ENCODE measurements at regions not wholly inside any gene's neighbourhood (a gene's known extent, or its start where the extent isn't known, plus 50 kb on each side); places are given as distances from the start of the nearest gene placed in this dataset.
A peak's percentile ranks its signal among the peaks of the same experiment; 100 is the strongest.

DNA sequence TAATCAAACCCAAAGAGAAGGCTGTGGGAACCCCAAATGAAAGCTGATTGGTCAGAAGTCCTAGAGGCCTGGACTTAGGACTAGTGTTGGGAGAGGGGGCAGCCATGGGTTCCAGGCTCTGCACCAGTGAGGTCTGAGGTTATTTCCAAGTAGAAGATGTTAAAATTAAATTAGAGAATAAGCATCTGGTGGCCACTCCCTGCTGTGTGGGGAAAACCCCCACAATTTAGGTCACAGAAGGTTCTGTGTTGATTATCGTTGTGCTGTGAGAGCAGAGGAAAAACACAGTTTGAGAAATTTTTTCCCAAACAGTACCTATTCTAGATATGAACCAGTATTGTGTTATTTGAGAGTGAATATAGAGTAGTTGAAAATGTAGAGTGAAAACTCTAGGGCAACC lies 53.9 kb upstream of the NSMCE3 start:
- no peak for DNase-seq (ENCODE audit: low spot score)
- Histone ChIP-seq H3K9me3 (ENCODE audit: low read depth) (peaks cover 6% of the 10 kb centered on the region), H3K27ac (no peak overlapping the region), H3K9me2 (replicated peaks; ENCODE audit: insufficient read depth) (no peaks in the 10 kb centered on the region), H3K4me1 (ENCODE audit: insufficient read depth) (no peaks in the 10 kb centered on the region), H4K20me1 (ENCODE audit: insufficient read depth, poor library complexity, severe bottlenecking) (no peaks in the 10 kb centered on the region), H3K4me2 (no peak overlapping the region), H2AFZ (no peak overlapping the region), H3K36me3 (replicated peaks; ENCODE audit: insufficient read depth, low read depth) (no peaks in the 10 kb centered on the region), H3K4me3 (no peak overlapping the region), H3K79me2 (no peaks in the 10 kb centered on the region), H3K27me3 (no peaks in the 10 kb centered on the region)
- 83% methylated on average over 1 of the region's 1 CpG for WGBS (ENCODE audit: low lambda C conversion rate, missing lambda C conversion rate)
- no peak for TF ChIP-seq EZH2 (IDR thresholded peaks at IDR 0.05; ENCODE audit: borderline replicate concordance)
- no peak for TF ChIP-seq EZH2phosphoT487 (IDR thresholded peaks at IDR 0.05; ENCODE audit: low read depth, severe bottlenecking, unreplicated experiment)
- TF ChIP-seq, protein P1, sequence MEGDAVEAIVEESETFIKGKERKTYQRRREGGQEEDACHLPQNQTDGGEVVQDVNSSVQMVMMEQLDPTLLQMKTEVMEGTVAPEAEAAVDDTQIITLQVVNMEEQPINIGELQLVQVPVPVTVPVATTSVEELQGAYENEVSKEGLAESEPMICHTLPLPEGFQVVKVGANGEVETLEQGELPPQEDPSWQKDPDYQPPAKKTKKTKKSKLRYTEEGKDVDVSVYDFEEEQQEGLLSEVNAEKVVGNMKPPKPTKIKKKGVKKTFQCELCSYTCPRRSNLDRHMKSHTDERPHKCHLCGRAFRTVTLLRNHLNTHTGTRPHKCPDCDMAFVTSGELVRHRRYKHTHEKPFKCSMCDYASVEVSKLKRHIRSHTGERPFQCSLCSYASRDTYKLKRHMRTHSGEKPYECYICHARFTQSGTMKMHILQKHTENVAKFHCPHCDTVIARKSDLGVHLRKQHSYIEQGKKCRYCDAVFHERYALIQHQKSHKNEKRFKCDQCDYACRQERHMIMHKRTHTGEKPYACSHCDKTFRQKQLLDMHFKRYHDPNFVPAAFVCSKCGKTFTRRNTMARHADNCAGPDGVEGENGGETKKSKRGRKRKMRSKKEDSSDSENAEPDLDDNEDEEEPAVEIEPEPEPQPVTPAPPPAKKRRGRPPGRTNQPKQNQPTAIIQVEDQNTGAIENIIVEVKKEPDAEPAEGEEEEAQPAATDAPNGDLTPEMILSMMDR (IDR thresholded peaks at IDR 0.05; ENCODE audit: poor library complexity), result no peak

DNA sequence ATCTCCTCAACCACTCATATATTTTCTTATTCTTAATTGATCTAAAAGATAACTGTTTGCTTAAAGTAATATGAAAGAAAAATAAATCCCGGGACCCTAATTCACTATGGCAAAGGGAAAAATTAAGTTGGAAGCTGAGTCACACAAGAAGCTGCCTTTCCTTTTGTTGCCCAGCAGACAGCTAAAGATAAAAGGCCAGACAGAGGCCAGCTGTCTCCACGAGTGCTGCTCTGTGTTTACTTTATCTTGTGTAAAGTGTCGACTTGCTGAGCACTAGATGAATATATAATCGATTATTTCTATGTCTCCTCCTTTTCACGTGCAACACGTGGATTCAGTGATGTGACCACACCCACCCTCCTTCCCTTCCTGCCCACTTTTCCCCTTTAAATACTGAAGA lies 52.8 kb upstream of the NSMCE3 start:
- DNase-seq (ENCODE audit: low spot score), result peak; percentile 22
- Histone ChIP-seq H3K79me2 (no peaks in the 10 kb centered on the region), H2AFZ (no peak overlapping the region), H3K4me2 (peak overlapping the region; percentile 53), H3K9me3 (ENCODE audit: low read depth) (peaks cover 6% of the 10 kb centered on the region), H3K27ac (no peak overlapping the region), H3K9me2 (replicated peaks; ENCODE audit: insufficient read depth) (no peaks in the 10 kb centered on the region), H3K4me1 (ENCODE audit: insufficient read depth) (no peaks in the 10 kb centered on the region), H3K36me3 (replicated peaks; ENCODE audit: insufficient read depth, low read depth) (no peaks in the 10 kb centered on the region), H3K27me3 (no peaks in the 10 kb centered on the region), H4K20me1 (ENCODE audit: insufficient read depth, poor library complexity, severe bottlenecking) (no peaks in the 10 kb centered on the region), H3K4me3 (no peak overlapping the region)
- TF ChIP-seq, protein P1 (IDR thresholded peaks at IDR 0.05; ENCODE audit: poor library complexity), result no peak
- TF ChIP-seq EZH2phosphoT487 (IDR thresholded peaks at IDR 0.05; ENCODE audit: low read depth, severe bottlenecking, unreplicated experiment), result no peak
- TF ChIP-seq EZH2 (IDR thresholded peaks at IDR 0.05; ENCODE audit: borderline replicate concordance), result no peak
- WGBS (ENCODE audit: low lambda C conversion rate, missing lambda C conversion rate), result 6% methylated on average over 6 of the region's 6 CpGs

DNA sequence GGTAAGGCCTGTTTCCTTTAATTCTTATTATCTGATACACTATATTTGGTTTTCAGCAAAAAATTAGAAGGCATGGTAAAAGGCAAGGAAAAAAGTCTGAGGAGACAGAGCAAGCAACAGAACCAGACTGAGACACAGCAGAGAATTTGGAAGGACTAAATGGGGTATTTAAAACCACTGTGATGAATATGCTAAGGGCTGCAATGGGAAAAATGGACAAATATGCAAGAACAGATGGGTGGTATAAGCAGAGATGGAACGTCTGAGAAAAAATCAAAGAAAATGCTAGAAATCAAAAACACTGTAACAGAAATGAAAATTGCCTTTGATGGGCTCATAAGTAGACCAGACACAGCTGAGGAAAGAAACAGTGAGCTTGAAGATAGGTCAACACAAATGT lies 50.8 kb upstream of the NSMCE3 start:
- no peak overlapping the region for H3K27ac ChIP-seq
- H3K4me2 ChIP-seq, result no peak overlapping the region
- H3K27me3 ChIP-seq, result no peaks in the 10 kb centered on the region
- no peaks in the 10 kb centered on the region for H3K79me2 ChIP-seq
- no peaks in the 10 kb centered on the region for H3K4me1 ChIP-seq (ENCODE audit: insufficient read depth)
- no peaks in the 10 kb centered on the region for H3K9me2 ChIP-seq (replicated peaks; ENCODE audit: insufficient read depth)
- H3K36me3 ChIP-seq (replicated peaks; ENCODE audit: insufficient read depth, low read depth), result no peaks in the 10 kb centered on the region
- WGBS (ENCODE audit: low lambda C conversion rate, missing lambda C conversion rate), result 85% methylated on average over 1 of the region's 1 CpG
- no peaks in the 10 kb centered on the region for H3K9me3 ChIP-seq (ENCODE audit: low read depth)
- TF ChIP-seq, protein P1 (IDR thresholded peaks at IDR 0.05; ENCODE audit: poor library complexity), result no peak
- no peak for TF ChIP-seq EZH2 (IDR thresholded peaks at IDR 0.05; ENCODE audit: borderline replicate concordance)
- TF ChIP-seq EZH2phosphoT487 (IDR thresholded peaks at IDR 0.05; ENCODE audit: low read depth, severe bottlenecking, unreplicated experiment), result no peak
- H4K20me1 ChIP-seq (ENCODE audit: insufficient read depth, poor library complexity, severe bottlenecking), result no peaks in the 10 kb centered on the region
- no peak for DNase-seq (ENCODE audit: low spot score)
- H2AFZ ChIP-seq, result no peak overlapping the region
- H3K4me3 ChIP-seq, result no peak overlapping the region

DNA sequence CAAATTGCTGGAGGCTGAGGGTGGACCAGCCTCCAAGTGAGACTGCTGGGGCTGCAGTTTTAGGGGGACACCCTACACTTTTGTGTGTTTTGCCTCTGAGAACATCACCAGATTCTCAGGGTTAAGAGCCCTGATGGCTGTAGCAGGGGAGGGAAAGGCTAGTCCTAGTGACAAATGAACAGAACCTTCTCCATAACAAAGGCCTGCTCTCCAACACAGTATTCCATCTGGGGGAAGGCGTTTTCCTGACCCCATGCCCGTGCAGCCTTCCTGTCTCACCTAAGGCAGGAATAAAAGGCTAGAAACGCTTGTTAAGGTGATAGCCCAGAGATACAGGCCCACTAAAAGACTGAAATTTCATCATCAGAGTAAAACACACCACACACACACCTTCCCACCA lies 50.2 kb upstream of the NSMCE3 start:
- H2AFZ ChIP-seq, result no peak overlapping the region
- H3K9me3 ChIP-seq (ENCODE audit: low read depth), result no peaks in the 10 kb centered on the region
- H3K27me3 ChIP-seq, result no peaks in the 10 kb centered on the region
- no peak for DNase-seq (ENCODE audit: low spot score)
- no peak overlapping the region for H3K27ac ChIP-seq
- 52% methylated on average over 3 of the region's 3 CpGs for WGBS (ENCODE audit: low lambda C conversion rate, missing lambda C conversion rate)
- no peak overlapping the region for H3K4me2 ChIP-seq
- no peaks in the 10 kb centered on the region for H4K20me1 ChIP-seq (ENCODE audit: insufficient read depth, poor library complexity, severe bottlenecking)
- H3K36me3 ChIP-seq (replicated peaks; ENCODE audit: insufficient read depth, low read depth), result no peaks in the 10 kb centered on the region
- no peaks in the 10 kb centered on the region for H3K9me2 ChIP-seq (replicated peaks; ENCODE audit: insufficient read depth)
- H3K79me2 ChIP-seq, result no peaks in the 10 kb centered on the region
- no peak for TF ChIP-seq EZH2 (IDR thresholded peaks at IDR 0.05; ENCODE audit: borderline replicate concordance)
- TF ChIP-seq, protein P1 (IDR thresholded peaks at IDR 0.05; ENCODE audit: poor library complexity), result no peak
- no peak for TF ChIP-seq EZH2phosphoT487 (IDR thresholded peaks at IDR 0.05; ENCODE audit: low read depth, severe bottlenecking, unreplicated experiment)
- H3K4me3 ChIP-seq, result no peak overlapping the region
- no peaks in the 10 kb centered on the region for H3K4me1 ChIP-seq (ENCODE audit: insufficient read depth)
